Ascending aorta (tissue), 2 donors: ENCODE measurements at regions not wholly inside any gene's neighbourhood (a gene's known extent, or its start where the extent isn't known, plus 50 kb on each side); places are given as distances from the start of the nearest gene placed in this dataset.

Source experiments
- DNase-seq, 2 donors: peaks; one replicate each; pipeline ENCODE4 v3.0.0-alpha.2; 2019; ENCODE audit warnings: low spot score in 2 of 2
- H3K27ac ChIP-seq, 2 donors: fragments of 200-600 bp; sonication (generic); one replicate each; pipeline ENCODE4 v1.5.1; 2016 to 2017; ENCODE audit warnings: mild to moderate bottlenecking in 1 of 2
- H3K27me3 ChIP-seq: fragments of 200-600 bp; sonication (generic); one replicate; pipeline ENCODE4 v1.5.1; 2017
- H3K36me3 ChIP-seq, 2 donors: fragments of 200-600 bp; sonication (generic); one replicate each; pipeline ENCODE4 v1.5.1; 2016
- H3K4me1 ChIP-seq, 2 donors: fragments of 200-600 bp; sonication (generic); one replicate each; pipeline ENCODE4 v1.5.1; 2016 to 2017; ENCODE audit warnings: mild to moderate bottlenecking in 1 of 2
- H3K4me3 ChIP-seq, 2 donors: fragments of 200-600 bp; sonication (generic); one replicate each; pipeline ENCODE4 v1.5.1; 2016 to 2017; ENCODE audit warnings: mild to moderate bottlenecking in 1 of 2
- H3K9me3 ChIP-seq, 2 donors: fragments of 200-600 bp; sonication (generic); one replicate each; pipeline ENCODE4 v1.5.1; 2016
- intact Hi-C: fragments of 100-400 bp; cut with DNase I; formaldehyde crosslinking; loops from one replicate; pipeline ENCODE4 v1.15.1; 2023
- TF ChIP-seq, protein P1 (sequence below), 3 experiments: fragments of 200-600 bp in 2 of 3; fragments of 450-650 bp in 1 of 3; sonication (generic) in 2 of 3; IDR thresholded peaks; one replicate each; pipeline ENCODE4 v1.5.1; 2016 to 2019; ENCODE audit warnings: antibody characterized with exemption in 3 of 3, mild to moderate bottlenecking in 1 of 3, moderate library complexity in 1 of 3

DNA sequence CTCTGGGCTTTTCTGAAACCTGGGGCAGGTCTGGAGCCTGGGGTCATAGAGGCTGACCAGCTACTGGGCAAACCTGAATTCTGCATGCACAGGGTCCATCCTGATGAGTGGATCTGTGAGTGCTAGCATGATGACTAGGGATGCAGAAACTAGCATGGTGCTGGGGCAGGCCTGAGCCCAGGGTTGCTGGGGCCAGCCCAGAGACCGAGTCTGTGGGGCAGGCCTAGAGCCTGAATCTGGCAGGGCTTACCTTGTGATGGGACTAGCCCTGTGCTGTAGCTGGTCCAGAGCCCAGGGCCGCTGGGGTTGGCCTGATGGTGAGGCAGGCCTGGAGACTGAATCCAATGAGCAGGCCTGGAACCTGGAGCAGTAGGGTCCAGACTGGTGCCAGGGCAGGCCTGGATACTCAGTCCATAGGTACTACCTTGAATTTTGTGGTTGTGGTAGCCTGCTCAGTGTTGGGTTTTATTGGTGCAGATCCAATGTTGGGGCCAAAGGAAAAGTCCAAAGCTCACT lies 313.5 kb downstream of the TLR4 start:
- TF ChIP-seq, protein P1, sequence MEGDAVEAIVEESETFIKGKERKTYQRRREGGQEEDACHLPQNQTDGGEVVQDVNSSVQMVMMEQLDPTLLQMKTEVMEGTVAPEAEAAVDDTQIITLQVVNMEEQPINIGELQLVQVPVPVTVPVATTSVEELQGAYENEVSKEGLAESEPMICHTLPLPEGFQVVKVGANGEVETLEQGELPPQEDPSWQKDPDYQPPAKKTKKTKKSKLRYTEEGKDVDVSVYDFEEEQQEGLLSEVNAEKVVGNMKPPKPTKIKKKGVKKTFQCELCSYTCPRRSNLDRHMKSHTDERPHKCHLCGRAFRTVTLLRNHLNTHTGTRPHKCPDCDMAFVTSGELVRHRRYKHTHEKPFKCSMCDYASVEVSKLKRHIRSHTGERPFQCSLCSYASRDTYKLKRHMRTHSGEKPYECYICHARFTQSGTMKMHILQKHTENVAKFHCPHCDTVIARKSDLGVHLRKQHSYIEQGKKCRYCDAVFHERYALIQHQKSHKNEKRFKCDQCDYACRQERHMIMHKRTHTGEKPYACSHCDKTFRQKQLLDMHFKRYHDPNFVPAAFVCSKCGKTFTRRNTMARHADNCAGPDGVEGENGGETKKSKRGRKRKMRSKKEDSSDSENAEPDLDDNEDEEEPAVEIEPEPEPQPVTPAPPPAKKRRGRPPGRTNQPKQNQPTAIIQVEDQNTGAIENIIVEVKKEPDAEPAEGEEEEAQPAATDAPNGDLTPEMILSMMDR (IDR thresholded peaks at IDR 0.05), result no peak
- Histone ChIP-seq H3K9me3 (no peaks in the 10 kb centered on the region), H3K4me1 (no peaks in the 10 kb centered on the region), H3K27ac (no peak overlapping the region), H3K36me3 (no peaks in the 10 kb centered on the region), H3K27me3 (no peaks in the 10 kb centered on the region), H3K4me3 (no peak overlapping the region)
- no peak for DNase-seq
- intact Hi-C loops, result no loop called here

DNA sequence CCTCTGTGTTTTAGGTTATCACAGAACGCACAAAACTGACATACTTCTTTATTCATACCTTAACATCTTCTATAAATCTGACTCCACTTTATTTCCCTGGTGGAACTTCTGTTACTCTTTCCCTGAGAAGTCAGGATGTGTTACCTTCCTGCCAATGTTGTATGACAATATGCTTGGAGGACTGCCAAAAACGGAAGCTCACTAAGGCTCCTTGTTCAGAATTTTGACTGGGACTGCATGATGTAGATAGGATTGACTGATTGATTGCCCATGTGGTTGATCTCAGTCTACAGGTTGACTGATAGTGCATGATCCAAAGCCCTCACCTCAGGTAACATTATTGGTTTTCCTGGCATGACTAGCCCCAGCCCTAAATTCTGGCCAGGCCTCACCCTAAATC lies 319.4 kb downstream of the TLR4 start:
- Histone ChIP-seq H3K27ac (no peak overlapping the region), H3K27me3 (no peaks in the 10 kb centered on the region), H3K9me3 (no peaks in the 10 kb centered on the region), H3K36me3 (no peaks in the 10 kb centered on the region), H3K4me1 (no peaks in the 10 kb centered on the region), H3K4me3 (no peak overlapping the region)
- intact Hi-C loops, result no loop called here
- DNase-seq, result no peak
- TF ChIP-seq, protein P1 (IDR thresholded peaks at IDR 0.05), result no peak

DNA sequence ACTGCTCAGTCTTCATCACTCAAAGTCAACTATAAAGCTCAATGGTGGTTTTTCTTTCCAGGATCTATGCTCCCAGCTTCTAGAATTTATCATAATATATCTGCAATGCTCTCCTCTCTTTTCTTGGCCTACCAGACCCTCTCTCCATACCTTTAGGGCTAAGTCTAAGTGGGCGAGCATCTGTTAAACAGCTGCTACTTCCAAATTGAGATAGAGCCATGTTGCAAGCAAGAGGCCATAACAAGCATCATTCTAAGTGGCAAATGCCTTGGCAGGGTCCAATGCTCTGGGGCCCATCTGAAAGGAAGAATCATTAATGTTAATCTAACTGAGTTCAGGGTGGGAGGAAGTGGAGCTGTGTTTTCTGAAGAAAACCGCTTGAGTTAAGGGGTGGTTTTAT lies 324.0 kb downstream of the TLR4 start:
- DNase-seq, result no peak
- Histone ChIP-seq H3K9me3 (no peaks in the 10 kb centered on the region), H3K36me3 (no peaks in the 10 kb centered on the region), H3K27ac (no peak overlapping the region), H3K4me1 (no peaks in the 10 kb centered on the region), H3K4me3 (no peak overlapping the region), H3K27me3 (no peaks in the 10 kb centered on the region)
- TF ChIP-seq, protein P1 (IDR thresholded peaks at IDR 0.05), result no peak
- intact Hi-C loops, result no loop called here

DNA sequence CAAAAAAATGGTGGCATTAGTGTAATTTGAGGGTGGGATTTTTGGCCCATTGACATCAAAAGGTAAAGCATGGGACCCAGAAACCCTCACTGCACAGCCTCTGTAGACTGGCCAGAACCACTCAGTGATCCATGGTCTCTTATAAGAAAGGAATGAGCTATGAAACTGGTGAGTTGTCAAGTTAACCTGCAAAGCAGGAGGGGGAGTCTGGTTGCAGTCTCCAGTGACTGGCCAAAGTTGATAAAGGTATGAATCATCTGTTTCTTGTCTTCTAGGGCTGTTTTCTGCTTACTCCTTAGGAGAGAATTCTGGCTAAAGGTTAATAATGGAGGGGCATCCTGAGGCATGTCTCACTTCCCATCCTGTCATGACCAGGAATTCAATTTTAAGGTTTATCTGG lies 325.2 kb downstream of the TLR4 start:
- DNase-seq, result no peak
- TF ChIP-seq, protein P1 (IDR thresholded peaks at IDR 0.05), result no peak
- no peaks in the 10 kb centered on the region for H3K4me1 ChIP-seq
- H3K9me3 ChIP-seq, result no peaks in the 10 kb centered on the region
- intact Hi-C loops, result no loop called here
- no peaks in the 10 kb centered on the region for H3K27me3 ChIP-seq
- H3K36me3 ChIP-seq, result no peaks in the 10 kb centered on the region
- H3K27ac ChIP-seq, result no peak overlapping the region
- no peak overlapping the region for H3K4me3 ChIP-seq

DNA sequence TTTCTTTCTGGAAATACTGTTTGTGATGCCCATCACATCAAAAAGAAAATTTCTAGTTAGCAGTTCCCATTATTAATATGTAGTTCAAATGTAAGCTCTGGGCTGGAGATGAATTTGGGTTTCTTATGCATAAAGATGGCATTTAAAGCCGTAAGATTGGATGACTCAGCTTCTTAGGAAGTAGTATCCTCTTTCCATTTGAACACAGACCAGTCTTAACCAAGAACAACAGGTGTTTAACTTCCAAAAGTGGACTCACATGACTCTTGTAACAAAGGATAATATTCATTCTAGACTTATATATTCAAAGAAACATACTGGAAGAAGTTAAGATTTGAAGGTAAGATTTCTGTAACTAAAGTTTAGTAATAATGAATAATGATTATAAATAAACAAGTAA lies 330.5 kb downstream of the TLR4 start:
- no peak overlapping the region for H3K27ac ChIP-seq
- no peaks in the 10 kb centered on the region for H3K27me3 ChIP-seq
- H3K9me3 ChIP-seq, result no peaks in the 10 kb centered on the region
- H3K4me3 ChIP-seq, result no peak overlapping the region
- intact Hi-C loops, result no loop called here
- no peaks in the 10 kb centered on the region for H3K36me3 ChIP-seq
- TF ChIP-seq, protein P1 (IDR thresholded peaks at IDR 0.05), result no peak
- DNase-seq, result no peak
- H3K4me1 ChIP-seq, result no peaks in the 10 kb centered on the region

DNA sequence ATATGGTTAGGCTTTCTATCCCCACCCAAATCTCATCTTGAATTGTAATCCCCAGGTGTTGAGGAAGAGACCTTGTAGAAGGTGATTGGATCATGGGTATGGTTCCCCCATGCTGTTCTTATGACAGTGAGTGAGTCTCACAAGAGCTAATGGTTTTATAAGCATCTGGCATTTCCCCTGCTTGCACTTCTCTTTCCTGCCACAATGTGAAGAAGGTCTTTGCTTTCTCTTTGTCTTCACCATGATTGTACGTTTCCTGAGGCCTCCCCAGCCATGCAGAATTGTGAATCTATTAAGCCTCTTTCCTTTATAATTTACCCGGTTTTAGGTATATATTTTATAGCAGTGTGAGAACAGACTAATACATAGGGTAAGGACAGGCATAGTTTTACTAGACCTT lies 334.5 kb downstream of the TLR4 start:
- H3K27ac ChIP-seq, result no peak overlapping the region
- H3K9me3 ChIP-seq, result peaks cover 0 to 4% of the 10 kb centered on the region in 2 donors
- TF ChIP-seq, protein P1 (IDR thresholded peaks at IDR 0.05), result no peak
- DNase-seq, result no peak
- H3K27me3 ChIP-seq, result no peaks in the 10 kb centered on the region
- H3K4me3 ChIP-seq, result no peak overlapping the region
- intact Hi-C loops, result no loop called here
- H3K4me1 ChIP-seq, result no peaks in the 10 kb centered on the region
- H3K36me3 ChIP-seq, result no peaks in the 10 kb centered on the region
